Hepatocyte (in vitro differentiated cells): ENCODE measurements at regions not wholly inside any gene's neighbourhood (a gene's known extent, or its start where the extent isn't known, plus 50 kb on each side); places are given as distances from the start of the nearest gene placed in this dataset.

Experiments used
- EZH2 ChIP-seq: fragments of 200-600 bp; sonication (generic); IDR thresholded peaks from 2 replicates; pipeline ENCODE4 v1.6.1; 2016; ENCODE audit warnings: antibody characterized with exemption, mild to moderate bottlenecking, borderline replicate concordance
- EZH2phosphoT487 ChIP-seq: fragments of 200-600 bp; sonication (generic); IDR thresholded peaks from one replicate; pipeline ENCODE4 v1.6.1; 2018; ENCODE audit warnings: antibody characterized with exemption, mild to moderate bottlenecking, low read depth, moderate library complexity; ENCODE audit not compliant: unreplicated experiment, severe bottlenecking
- TF ChIP-seq, protein P1 (sequence below): fragments of 200-600 bp; sonication (generic); IDR thresholded peaks from 2 replicates; pipeline ENCODE4 v1.5.1; 2016; ENCODE audit warnings: antibody characterized with exemption, mild to moderate bottlenecking; ENCODE audit not compliant: poor library complexity

DNA sequence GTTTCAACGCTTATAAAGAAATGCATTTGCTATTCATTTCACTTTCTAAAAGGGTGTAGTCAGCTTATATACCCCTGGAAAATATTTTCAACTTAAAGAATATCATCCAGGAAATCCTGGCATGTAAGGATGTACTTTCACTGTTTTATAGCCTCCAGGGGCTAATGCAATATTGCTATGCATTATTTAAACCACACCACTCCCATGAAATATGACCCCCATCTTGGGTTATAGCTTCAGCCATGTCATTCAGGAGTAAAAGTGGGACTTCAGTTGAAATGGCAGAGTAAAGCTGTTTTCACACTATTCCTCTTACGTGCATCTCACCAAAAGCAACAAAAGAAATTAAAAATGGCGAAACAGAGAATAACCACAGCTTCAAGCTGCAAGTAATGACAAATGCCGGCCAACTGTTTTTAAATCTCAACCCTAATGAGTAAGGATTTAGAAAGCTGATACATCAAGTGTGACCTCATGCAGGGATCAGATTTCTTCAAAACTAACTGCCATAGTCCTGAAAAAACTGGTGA lies 84.5 kb downstream of the COL6A6 start:
- TF ChIP-seq, protein P1, sequence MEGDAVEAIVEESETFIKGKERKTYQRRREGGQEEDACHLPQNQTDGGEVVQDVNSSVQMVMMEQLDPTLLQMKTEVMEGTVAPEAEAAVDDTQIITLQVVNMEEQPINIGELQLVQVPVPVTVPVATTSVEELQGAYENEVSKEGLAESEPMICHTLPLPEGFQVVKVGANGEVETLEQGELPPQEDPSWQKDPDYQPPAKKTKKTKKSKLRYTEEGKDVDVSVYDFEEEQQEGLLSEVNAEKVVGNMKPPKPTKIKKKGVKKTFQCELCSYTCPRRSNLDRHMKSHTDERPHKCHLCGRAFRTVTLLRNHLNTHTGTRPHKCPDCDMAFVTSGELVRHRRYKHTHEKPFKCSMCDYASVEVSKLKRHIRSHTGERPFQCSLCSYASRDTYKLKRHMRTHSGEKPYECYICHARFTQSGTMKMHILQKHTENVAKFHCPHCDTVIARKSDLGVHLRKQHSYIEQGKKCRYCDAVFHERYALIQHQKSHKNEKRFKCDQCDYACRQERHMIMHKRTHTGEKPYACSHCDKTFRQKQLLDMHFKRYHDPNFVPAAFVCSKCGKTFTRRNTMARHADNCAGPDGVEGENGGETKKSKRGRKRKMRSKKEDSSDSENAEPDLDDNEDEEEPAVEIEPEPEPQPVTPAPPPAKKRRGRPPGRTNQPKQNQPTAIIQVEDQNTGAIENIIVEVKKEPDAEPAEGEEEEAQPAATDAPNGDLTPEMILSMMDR, result no peak
- TF ChIP-seq EZH2 (no peak), EZH2phosphoT487 (no peak)
